Transverse colon (tissue), 4 donors: ENCODE measurements at regions not wholly inside any gene's neighbourhood (a gene's known extent, or its start where the extent isn't known, plus 50 kb on each side); places are given as distances from the start of the nearest gene placed in this dataset.
"Not testable (repeated sequence)": the region's sequence is repeated elsewhere in the genome, so short reads cannot be mapped to it uniquely, and the experiment has no call there.

ENCODE experiments used
- DNase-seq: peaks from one replicate; pipeline ENCODE4 v3.0.0-alpha.2; 2019
- H3K27ac ChIP-seq, 4 donors: fragments of 200-600 bp; sonication (generic); 2 replicates each; pipeline ENCODE4 v1.5.1; 2016 to 2018; ENCODE audit warnings: inconsistent platforms in 4 of 4
- H3K27me3 ChIP-seq: fragments of 200-600 bp; sonication (generic); 2 replicates; pipeline ENCODE4 v1.5.1; 2017; ENCODE audit warnings: inconsistent platforms
- H3K36me3 ChIP-seq, 4 donors: fragments of 200-600 bp; sonication (generic); 2 replicates each; pipeline ENCODE4 v1.5.1; 2017 to 2019; ENCODE audit warnings: inconsistent platforms in 4 of 4
- H3K4me1 ChIP-seq, 4 donors: fragments of 200-600 bp; sonication (generic); 2 replicates each; pipeline ENCODE4 v1.5.1; 2017 to 2020; ENCODE audit warnings: inconsistent platforms in 4 of 4
- H3K4me3 ChIP-seq, 4 donors: fragments of 200-600 bp; sonication (generic); 1 replicate in 1 of 4; 2 replicates in 3 of 4; pipeline versions ENCODE4 v1.5.1 to v1.6.1; 2017 to 2019; ENCODE audit warnings: inconsistent platforms in 4 of 4
- H3K9me3 ChIP-seq, 2 donors: fragments of 200-600 bp; sonication (generic); 2 replicates each; pipeline ENCODE4 v1.5.1; 2017 to 2019; ENCODE audit warnings: inconsistent platforms in 2 of 2
- CTCF ChIP-seq, 5 experiments: fragments of 200-600 bp in 3 of 5; fragments of 450-650 bp in 2 of 5; sonication (generic) in 3 of 5; IDR thresholded peaks; 1 replicate in 2 of 5; 2 replicates in 3 of 5; pipeline ENCODE4 v1.5.1; 2016 to 2017; ENCODE audit warnings: antibody characterized with exemption in 5 of 5, inconsistent platforms in 3 of 5, mild to moderate bottlenecking in 2 of 5, moderate library complexity in 1 of 5
- POLR2A ChIP-seq: fragments of 450-650 bp; IDR thresholded peaks from one replicate; pipeline ENCODE4 v1.6.1; 2016; ENCODE audit warnings: antibody characterized with exemption, mild to moderate bottlenecking, moderate library complexity
- POLR2AphosphoS5 ChIP-seq, 3 donors: sonication (generic); formaldehyde crosslinking; IDR thresholded peaks; one replicate each; pipeline ENCODE4 v1.6.1; 2016; ENCODE audit warnings: antibody characterized with exemption in 3 of 3
- WGBS, 2 donors: methylation state at CpG; one replicate each; pipeline ENCODE4 v1.1.5; 2018; ENCODE audit warnings: low coverage in 1 of 2; 5-methylcytosine and 5-hydroxymethylcytosine counted together
- in situ Hi-C, 4 donors: fragments of 200-750 bp; cut with MboI; loops; one replicate each; pipeline versions ENCODE4 v1.15.0 to v1.15.1; 2017; ENCODE audit warnings: low sequenced_read_pairs in 3 of 4, low pct_ligation_motif_present in 1 of 4, low pct_unique_long_range_greater_than_20kb in 1 of 4
- intact Hi-C: fragments of 100-400 bp; cut with DNase I; formaldehyde crosslinking; loops from one replicate; pipeline ENCODE4 v1.15.1; 2023; ENCODE audit warnings: low total_unique reads

DNA sequence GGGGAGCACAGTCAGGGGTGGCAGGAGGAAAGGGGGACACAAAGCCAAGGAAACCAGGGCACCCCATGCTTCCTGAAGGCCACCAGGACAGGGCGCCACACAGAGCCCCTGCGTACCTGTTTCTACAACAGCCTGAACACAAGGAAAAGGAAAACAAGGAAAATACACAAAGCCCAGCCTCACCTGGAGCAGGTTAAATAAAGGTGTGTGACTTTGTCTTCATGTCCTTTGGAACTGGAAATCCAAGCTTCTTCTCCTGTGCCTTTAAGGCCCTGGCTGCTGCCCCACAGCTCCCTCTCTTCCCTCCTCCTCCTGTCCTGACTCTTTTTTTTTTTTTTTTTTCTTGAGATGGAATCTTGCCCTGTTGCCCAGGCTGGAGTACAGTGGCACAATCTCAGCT, 70.0 kb downstream of the ART5 start:
- peak; percentile 66 for DNase-seq
- H3K27me3 ChIP-seq, H3K36me3 ChIP-seq, intact Hi-C loops, in situ Hi-C loops, H3K9me3 ChIP-seq: not testable (repeated sequence)
- peaks cover 0 to 16% (median 5%) of the 10 kb centered on the region in 4 donors for H3K4me1 ChIP-seq
- peak overlapping the region; percentile 80 to 85 (median 81) for H3K27ac ChIP-seq
- WGBS, 2 donors = 49% methylated on average over 2 of the region's 2 CpGs; no CpG with 5 or more reads in 1 of the 2 donors
- TF ChIP-seq POLR2AphosphoS5 (IDR thresholded peaks at IDR 0.05) (peak in 2 of 3 donors; percentile 32 to 58), POLR2A (peak; percentile 55)
- peak overlapping the region in 2 of 4 donors; percentile 21 to 38 for H3K4me3 ChIP-seq

DNA sequence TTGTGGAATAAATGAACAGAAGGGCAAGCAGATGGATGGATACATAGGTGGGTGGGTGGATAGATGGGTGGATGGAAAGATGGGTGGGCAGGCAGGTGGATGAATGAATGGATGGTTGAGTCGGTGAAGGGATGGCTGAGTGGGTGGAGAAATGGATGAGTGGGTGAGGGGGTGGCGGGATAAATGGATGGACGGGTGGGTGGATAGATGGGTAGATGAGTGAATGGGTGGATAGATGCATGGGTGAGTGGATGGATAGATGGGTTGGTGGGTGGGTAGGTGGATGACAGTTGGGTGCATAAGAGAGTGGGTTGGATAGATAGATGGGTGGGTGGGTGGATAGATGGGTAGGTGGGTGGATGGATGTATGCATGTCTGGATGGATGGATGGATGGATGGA, 76.0 kb downstream of the ART5 start:
- H3K27ac ChIP-seq, DNase-seq, H3K4me3 ChIP-seq, in situ Hi-C loops, H3K4me1 ChIP-seq, H3K9me3 ChIP-seq, intact Hi-C loops, H3K36me3 ChIP-seq, H3K27me3 ChIP-seq: not testable (repeated sequence)
- 78 to 100% methylated on average over 1 to 3 of the region's 3 CpGs for WGBS, 2 donors

DNA sequence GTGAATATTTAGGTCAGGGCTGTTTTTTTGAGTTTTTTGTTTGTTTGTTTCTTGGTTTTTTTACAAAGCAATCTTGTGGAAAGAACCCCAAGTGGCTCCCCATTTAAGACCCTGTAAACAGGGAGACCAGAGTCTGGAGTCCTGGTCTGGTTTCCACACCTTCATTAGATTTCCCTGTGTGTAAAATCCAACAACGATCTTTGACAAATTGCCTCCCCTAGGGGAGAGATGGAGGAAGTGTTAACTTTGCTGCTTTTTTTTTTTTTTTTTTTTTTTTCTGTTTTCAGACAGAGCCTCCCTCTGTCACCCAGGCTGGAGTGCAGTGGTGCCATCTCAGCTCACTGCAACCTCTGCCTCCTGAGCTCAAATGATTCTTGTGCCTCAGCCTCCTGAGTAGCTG, 77.4 kb downstream of the ART5 start:
- H3K27ac ChIP-seq, intact Hi-C loops, H3K4me1 ChIP-seq, H3K9me3 ChIP-seq, H3K27me3 ChIP-seq, H3K36me3 ChIP-seq, DNase-seq, in situ Hi-C loops, H3K4me3 ChIP-seq: not testable (repeated sequence)
- 0% methylated on average over 1 of the region's 1 CpG; no CpG with 5 or more reads in 1 of the 2 donors for WGBS, 2 donors
- peak in 3 of 5 experiments; percentile 16 to 27 (median 16) for TF ChIP-seq CTCF (IDR thresholded peaks at IDR 0.05)

DNA sequence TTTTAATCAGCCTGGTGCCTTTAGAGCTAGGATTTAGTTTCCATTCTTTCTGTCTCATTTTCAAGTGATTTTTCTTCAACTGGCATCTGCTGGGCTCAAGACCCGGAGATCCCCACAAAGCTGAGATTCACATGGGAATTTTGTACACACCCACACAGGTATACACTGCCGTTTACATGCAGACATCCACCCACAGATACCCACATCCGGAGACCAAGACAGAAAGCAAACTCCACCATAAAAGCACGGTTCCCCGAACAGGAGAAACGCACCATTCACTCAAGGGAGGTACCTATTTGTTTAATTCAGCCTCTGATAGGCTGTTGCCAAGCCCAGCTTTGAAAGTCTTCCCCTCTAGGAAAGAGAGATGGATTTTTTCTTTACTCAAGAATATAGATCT, 87.2 kb downstream of the ART5 start:
- H3K27ac ChIP-seq, intact Hi-C loops, H3K9me3 ChIP-seq, H3K36me3 ChIP-seq, H3K4me1 ChIP-seq, H3K27me3 ChIP-seq, DNase-seq, in situ Hi-C loops, H3K4me3 ChIP-seq: not testable (repeated sequence)
- 32 to 39% methylated on average over 3 to 6 of the region's 6 CpGs for WGBS, 2 donors

- H3K27me3 ChIP-seq, DNase-seq, H3K27ac ChIP-seq, in situ Hi-C loops, intact Hi-C loops, H3K4me1 ChIP-seq, H3K9me3 ChIP-seq, H3K4me3 ChIP-seq, H3K36me3 ChIP-seq: not testable (repeated sequence)
- 84 to 87% methylated on average over 5 to 10 of the region's 10 CpGs for WGBS, 2 donors
These were observed 96.8 kb downstream of the ART5 start for GRCh38 chr11:3544990-3545389.

DNA sequence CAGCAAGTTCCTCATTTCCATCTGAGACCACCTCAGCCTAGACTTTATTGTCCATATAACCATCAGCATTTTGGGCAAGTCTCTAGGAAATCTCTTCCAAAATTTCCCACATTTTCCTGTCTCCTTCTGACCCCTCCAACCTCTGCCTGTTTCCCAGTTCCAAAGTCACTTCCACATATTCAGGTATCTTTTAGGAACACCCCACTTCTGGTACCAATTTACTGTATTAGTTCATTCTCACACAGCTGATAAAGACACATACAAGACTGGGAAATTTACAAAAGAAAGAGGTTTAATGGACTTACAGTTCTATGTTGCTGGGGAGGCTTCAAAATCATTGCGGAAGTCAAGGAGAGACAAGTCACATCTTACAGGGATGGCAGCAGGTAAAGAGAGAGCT, 103.6 kb downstream of the ART5 start:
- DNase-seq, H3K9me3 ChIP-seq, H3K27me3 ChIP-seq, H3K4me3 ChIP-seq, H3K36me3 ChIP-seq, intact Hi-C loops, H3K27ac ChIP-seq, H3K4me1 ChIP-seq, in situ Hi-C loops: not testable (repeated sequence)
- 92% methylated on average over 1 of the region's 1 CpG; no CpG with 5 or more reads in 1 of the 2 donors for WGBS, 2 donors

- DNase-seq, H3K36me3 ChIP-seq, H3K4me3 ChIP-seq, H3K27me3 ChIP-seq, intact Hi-C loops, H3K27ac ChIP-seq, H3K4me1 ChIP-seq, H3K9me3 ChIP-seq, in situ Hi-C loops: not testable (repeated sequence)
- 83% methylated on average over 4 of the region's 4 CpGs; no CpG with 5 or more reads in 1 of the 2 donors for WGBS, 2 donors
These were observed 104.5 kb downstream of the ART5 start for GRCh38 chr11:3537254-3537653.

- intact Hi-C loops, H3K9me3 ChIP-seq, DNase-seq, H3K4me3 ChIP-seq, H3K27me3 ChIP-seq, H3K27ac ChIP-seq, in situ Hi-C loops, H3K4me1 ChIP-seq, H3K36me3 ChIP-seq: not testable (repeated sequence)
- WGBS, 2 donors = 90% methylated on average over 1 of the region's 1 CpG; no CpG with 5 or more reads in 1 of the 2 donors
These were observed 108.8 kb downstream of the ART5 start for GRCh38 chr11:3532958-3533357.

DNA sequence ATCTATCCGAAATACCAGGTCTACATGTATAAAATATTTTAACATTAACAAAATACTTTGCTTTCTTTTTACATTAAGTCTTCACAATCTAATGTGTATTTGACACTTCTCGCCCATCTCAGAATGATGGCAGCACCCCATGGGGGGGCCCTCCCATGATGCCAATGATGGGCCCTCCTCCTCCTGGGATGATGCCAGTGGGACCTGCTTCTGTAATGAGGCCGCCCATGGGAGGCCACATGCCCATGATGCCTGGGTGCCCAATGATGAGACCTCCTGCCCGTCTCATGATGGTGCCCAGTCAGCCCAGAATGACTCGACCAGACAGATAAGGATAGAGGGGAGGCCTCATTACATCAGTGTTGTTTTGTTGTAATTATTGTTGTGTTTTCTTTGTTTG, 110.5 kb downstream of the ART5 start:
- intact Hi-C loops, H3K27me3 ChIP-seq, H3K4me3 ChIP-seq, H3K9me3 ChIP-seq, H3K36me3 ChIP-seq, H3K27ac ChIP-seq, DNase-seq, in situ Hi-C loops, H3K4me1 ChIP-seq: not testable (repeated sequence)
- 83 to 100% methylated on average over 1 to 5 of the region's 5 CpGs for WGBS, 2 donors

DNA sequence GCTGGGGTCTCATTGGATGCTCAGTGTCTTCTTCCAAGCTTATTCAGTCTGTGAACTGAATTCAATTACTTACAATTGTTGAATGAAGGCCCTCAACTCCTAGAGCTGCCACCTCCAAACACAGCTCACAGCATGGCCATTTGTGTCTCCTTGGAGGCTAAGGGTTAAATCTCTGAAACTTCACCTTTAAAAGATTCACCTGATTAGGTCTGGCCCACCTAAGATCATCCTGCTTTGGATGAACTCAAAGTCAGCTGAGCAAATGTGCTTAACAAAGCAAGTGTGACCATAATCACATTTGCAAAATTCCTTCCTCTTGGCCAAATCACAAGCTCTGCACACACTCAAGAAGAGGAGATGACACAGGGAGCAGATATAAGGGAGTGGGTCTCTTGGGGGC, 118.2 kb downstream of the ART5 start:
- DNase-seq, H3K27ac ChIP-seq, H3K36me3 ChIP-seq, intact Hi-C loops, H3K9me3 ChIP-seq, H3K27me3 ChIP-seq, in situ Hi-C loops, H3K4me1 ChIP-seq, H3K4me3 ChIP-seq: not testable (repeated sequence)
